ENCODE measurements at regions not wholly inside any gene's neighbourhood (a gene's known extent, or its start where the extent isn't known, plus 50 kb on each side); places are given as distances from the start of the nearest gene placed in this dataset.

GRCh38 chr12:115693970-115694369 is 583.5 kb downstream of the MED13L start:
- POLR2A ChIA-PET, result no interaction called here
- Histone ChIP-seq H4K20me1 (replicated peaks; ENCODE audit: control insufficient read depth, extremely low read depth, insufficient read depth, low read length) (no peaks in the 10 kb centered on the region), H3K9ac (replicated peaks; ENCODE audit: extremely low read depth, insufficient read depth, low read length) (no peak overlapping the region), H3K36me3 (ENCODE audit: control insufficient read depth in 2 of 2, extremely low read depth in 1 of 2, insufficient read depth in 2 of 2, low read length in 2 of 2) (no peaks in the 10 kb centered on the region), H3K27ac (ENCODE audit: insufficient read depth, low read depth, low read length) (no peak overlapping the region), H3K9me1 (replicated peaks; ENCODE audit: control insufficient read depth, extremely low read depth, insufficient read depth, low read length) (no peaks in the 10 kb centered on the region), H2AFZ (ENCODE audit: low read depth, low read length) (no peak overlapping the region), H3K27me3 (ENCODE audit: control insufficient read depth in 2 of 2, insufficient read depth in 2 of 2, low read length in 2 of 2) (no peaks in the 10 kb centered on the region), H3K79me2 (ENCODE audit: control insufficient read depth, insufficient read depth, low read length) (no peaks in the 10 kb centered on the region), H3K4me1 (ENCODE audit: control insufficient read depth, extremely low read depth, insufficient read depth, low read length) (no peaks in the 10 kb centered on the region), H3K4me3 (replicated peaks in 1 of 3; ENCODE audit: insufficient read depth in 1 of 3, low read depth in 1 of 3, low read length in 3 of 3) (no peak overlapping the region), H3K4me2 (ENCODE audit: insufficient read depth, low read length) (no peak overlapping the region), H3K9me3 (replicated peaks; ENCODE audit: control insufficient read depth, insufficient read depth, low read length) (peaks cover 4% of the 10 kb centered on the region)
- dilution Hi-C loops (cut with MboI; ENCODE audit: extremely low pct_ligation_motif_present, low sequenced_read_pairs) (no loop called here), intact Hi-C loops (cut with micrococcal nuclease) (no loop called here)
- BruUV-seq (replicated peaks), result no TSS peak
- CTCF ChIA-PET, result no interaction called here
- FAIRE-seq (no peak), DNase-seq (ENCODE audit: low read depth, low spot score) (no peak)
- TF ChIP-seq MYC (IDR thresholded peaks at IDR 0.05; ENCODE audit: low read depth, low read length) (no peak), POLR2A (IDR thresholded peaks at IDR 0.05; ENCODE audit: low read depth, low read length) (no peak), EZH2 (IDR thresholded peaks at IDR 0.05; ENCODE audit: borderline replicate concordance, low read depth, low read length, severe bottlenecking) (no peak), POLR2AphosphoS5 (IDR thresholded peaks at IDR 0.05; ENCODE audit: insufficient read depth, low read depth, low read length) (no peak), CTCF (IDR thresholded peaks at IDR 0.05; ENCODE audit: extremely low read depth in 1 of 2, insufficient read depth in 1 of 2, low read depth in 1 of 2, low read length in 2 of 2) (no peak), GATA2 (IDR thresholded peaks at IDR 0.05; ENCODE audit: insufficient read depth, insufficient read length, low read depth, low read length) (no peak), MAX (IDR thresholded peaks at IDR 0.05; ENCODE audit: insufficient read depth, insufficient read length) (no peak), FOS (IDR thresholded peaks at IDR 0.05; ENCODE audit: borderline replicate concordance, insufficient read depth, low read length) (no peak), JUN (IDR thresholded peaks at IDR 0.05; ENCODE audit: borderline replicate concordance, insufficient read depth, insufficient read length, low read depth) (no peak)

All from endothelial cell of umbilical vein (primary cell).